Stomach (tissue), 8 donors: ENCODE measurements at regions not wholly inside any gene's neighbourhood (a gene's known extent, or its start where the extent isn't known, plus 50 kb on each side); places are given as distances from the start of the nearest gene placed in this dataset.
A peak's percentile ranks its signal among the peaks of the same experiment; 100 is the strongest.

Experiments used
- DNase-seq, 2 donors: peaks; one replicate each; pipeline versions ENCODE4 v3.0.0 to v3.0.0-alpha.2; 2013 to 2019
- H3K27ac ChIP-seq, 5 donors: fragments of 200-600 bp in 4 of 5; sonication (generic) in 4 of 5; one replicate each; pipeline ENCODE4 v1.5.1; 2013 to 2019; ENCODE audit warnings: mild to moderate bottlenecking in 1 of 5, moderate library complexity in 1 of 5
- H3K27me3 ChIP-seq, 3 donors: fragments of 200-600 bp; sonication (generic); one replicate each; pipeline ENCODE4 v1.5.1; 2017 to 2019; ENCODE audit warnings: mixed run types in 1 of 3
- H3K36me3 ChIP-seq, 4 donors: fragments of 200-600 bp; sonication (generic); 1 replicate in 3 of 4; 2 replicates in 1 of 4; pipeline ENCODE4 v1.5.1; 2016 to 2019
- H3K4me1 ChIP-seq, 4 donors: fragments of 200-600 bp; sonication (generic); one replicate each; pipeline ENCODE4 v1.5.1; 2016 to 2019
- H3K4me3 ChIP-seq, 4 donors: fragments of 200-600 bp; sonication (generic) in 3 of 4; one replicate each; pipeline ENCODE4 v1.5.1; 2016 to 2019; ENCODE audit warnings: mild to moderate bottlenecking in 1 of 4
- H3K9me3 ChIP-seq, 4 donors: fragments of 200-600 bp; sonication (generic); one replicate each; pipeline ENCODE4 v1.5.1; 2016 to 2019
- CTCF ChIP-seq, 7 experiments: fragments of 450-650 bp in 4 of 7; fragments of 200-600 bp in 3 of 7; sonication (generic) in 3 of 7; IDR thresholded peaks; one replicate each; pipeline ENCODE4 v1.5.1; 2016 to 2019; ENCODE audit warnings: antibody characterized with exemption in 7 of 7, control low read depth in 2 of 7, mild to moderate bottlenecking in 1 of 7
- EP300 ChIP-seq: sonication (generic); formaldehyde crosslinking; IDR thresholded peaks from one replicate; pipeline ENCODE4 v1.6.1; 2017; ENCODE audit warnings: antibody characterized with exemption
- POLR2A ChIP-seq, 4 donors: fragments of 450-650 bp; IDR thresholded peaks; one replicate each; pipeline ENCODE4 v1.6.1; 2016; ENCODE audit warnings: antibody characterized with exemption in 4 of 4, control low read depth in 2 of 4, mild to moderate bottlenecking in 1 of 4, moderate library complexity in 1 of 4
- POLR2AphosphoS5 ChIP-seq, 3 donors: sonication (generic); formaldehyde crosslinking; IDR thresholded peaks; one replicate each; pipeline ENCODE4 v1.6.1; 2016; ENCODE audit warnings: antibody characterized with exemption in 3 of 3
- WGBS, 5 donors: extraction: QIAGEN DNeasy Blood & Tissue Kit in 3 of 5; methylation state at CpG; one replicate each; pipeline versions ENCODE4 v1.1.5 to v1.1.7; 2013 to 2018; 5-methylcytosine and 5-hydroxymethylcytosine counted together
- intact Hi-C: fragments of 100-400 bp; cut with DNase I; formaldehyde crosslinking; loops from one replicate; pipeline ENCODE4 v1.15.1; 2023; ENCODE audit warnings: low total_unique reads
- donor health status: healthy with polysubstance abuse.
- donor health status: Bipolar disorder and iron deficiency.
- donor health status: healthy.

- Histone ChIP-seq H3K36me3 (no peaks in the 10 kb centered on the region), H3K4me1 (no peaks in the 10 kb centered on the region)
- 50 to 77% (median 68%) methylated on average over 1 of the region's 1 CpG for WGBS, 5 donors
Observed at GRCh38 chr1:166330096-166330495, 163.3 kb upstream of the FAM78B start.

GRCh38 chr1:166338105-166338504 is 171.3 kb upstream of the FAM78B start:
- no peak for DNase-seq
- no peak for TF ChIP-seq EP300
- no peak for TF ChIP-seq CTCF (IDR thresholded peaks at IDR 0.05)
- TF ChIP-seq POLR2A (IDR thresholded peaks at IDR 0.05): no peak
- no peak for TF ChIP-seq POLR2AphosphoS5 (IDR thresholded peaks at IDR 0.05)
- WGBS, 5 donors: 82 to 92% (median 91%) methylated on average over 2 of the region's 2 CpGs

More at GRCh38 chr1:166330096-166330495, 163.3 kb upstream of the FAM78B start:
- Histone ChIP-seq H3K27ac (no peak overlapping the region), H3K27me3 (peaks cover 0 to 8% (median 0%) of the 10 kb centered on the region in 3 donors), H3K4me3 (no peak overlapping the region), H3K9me3 (no peaks in the 10 kb centered on the region)
- no peak for DNase-seq
- intact Hi-C loops: no loop called here
- TF ChIP-seq POLR2A (IDR thresholded peaks at IDR 0.05) (no peak), POLR2AphosphoS5 (IDR thresholded peaks at IDR 0.05) (no peak), CTCF (IDR thresholded peaks at IDR 0.05) (no peak), EP300 (no peak)

GRCh38 chr1:166340709-166341108 is 173.9 kb upstream of the FAM78B start:
- no peak for TF ChIP-seq POLR2AphosphoS5 (IDR thresholded peaks at IDR 0.05)
- no peaks in the 10 kb centered on the region for H3K27me3 ChIP-seq
- DNase-seq: no peak
- no peaks in the 10 kb centered on the region for H3K4me1 ChIP-seq
- H3K27ac ChIP-seq: no peak overlapping the region
- H3K36me3 ChIP-seq: no peaks in the 10 kb centered on the region
- intact Hi-C loops: no loop called here
- H3K9me3 ChIP-seq: peaks cover 0 to 3% (median 0%) of the 10 kb centered on the region in 4 donors
- no peak overlapping the region for H3K4me3 ChIP-seq

More at GRCh38 chr1:166338105-166338504, 171.3 kb upstream of the FAM78B start:
- H3K4me1 ChIP-seq: no peaks in the 10 kb centered on the region
- H3K9me3 ChIP-seq: peaks cover 0 to under 1% (median 0%) of the 10 kb centered on the region in 4 donors
- H3K36me3 ChIP-seq: no peaks in the 10 kb centered on the region
- intact Hi-C loops: no loop called here
- no peak overlapping the region for H3K27ac ChIP-seq
- H3K27me3 ChIP-seq: peaks cover 0 to 14% (median 0%) of the 10 kb centered on the region in 3 donors
- no peak overlapping the region for H3K4me3 ChIP-seq

- no peak for DNase-seq
- H3K27me3 ChIP-seq: no peaks in the 10 kb centered on the region
- H3K4me3 ChIP-seq: no peak overlapping the region
- peaks cover 0 to 3% (median 0%) of the 10 kb centered on the region in 4 donors for H3K9me3 ChIP-seq
- H3K27ac ChIP-seq: no peak overlapping the region
- 94 to 98% (median 96%) methylated on average over 13 to 22 of the region's 22 CpGs for WGBS, 5 donors
- intact Hi-C loops: no loop called here
- no peaks in the 10 kb centered on the region for H3K4me1 ChIP-seq
- TF ChIP-seq CTCF (IDR thresholded peaks at IDR 0.05) (no peak), POLR2A (IDR thresholded peaks at IDR 0.05) (no peak), EP300 (no peak), POLR2AphosphoS5 (IDR thresholded peaks at IDR 0.05) (no peak)
- H3K36me3 ChIP-seq: no peaks in the 10 kb centered on the region
Observed at GRCh38 chr1:166343276-166343675, 176.5 kb upstream of the FAM78B start.

- Histone ChIP-seq H3K9me3 (no peaks in the 10 kb centered on the region), H3K27me3 (no peaks in the 10 kb centered on the region), H3K4me3 (no peak overlapping the region), H3K36me3 (no peaks in the 10 kb centered on the region), H3K27ac (no peak overlapping the region), H3K4me1 (no peaks in the 10 kb centered on the region)
- DNase-seq: peak in 1 of 2 donors; percentile 8
- WGBS, 5 donors: 40 to 48% (median 45%) methylated on average over 5 of the region's 5 CpGs
- intact Hi-C loops: no loop called here
- TF ChIP-seq POLR2A (IDR thresholded peaks at IDR 0.05) (no peak), EP300 (no peak), POLR2AphosphoS5 (IDR thresholded peaks at IDR 0.05) (no peak), CTCF (IDR thresholded peaks at IDR 0.05) (no peak)
Observed at GRCh38 chr1:166350490-166350889, 183.7 kb upstream of the FAM78B start.
